Activated CD4-positive, alpha-beta T cell treated with anti-CD3 and anti-CD28 coated beads, Interleukin-10, Interleukin-2, amounts not matched to agents 100 ng/mL and 50 ng/mL, durations not matched to agents 16 hours and 8 hours (primary cell): ENCODE measurements at regions not wholly inside any gene's neighbourhood (a gene's known extent, or its start where the extent isn't known, plus 50 kb on each side); places are given as distances from the start of the nearest gene placed in this dataset.

Experiments used
- DNase-seq: peaks from one replicate; pipeline ENCODE4 v3.0.0-alpha.2; 2020

DNA sequence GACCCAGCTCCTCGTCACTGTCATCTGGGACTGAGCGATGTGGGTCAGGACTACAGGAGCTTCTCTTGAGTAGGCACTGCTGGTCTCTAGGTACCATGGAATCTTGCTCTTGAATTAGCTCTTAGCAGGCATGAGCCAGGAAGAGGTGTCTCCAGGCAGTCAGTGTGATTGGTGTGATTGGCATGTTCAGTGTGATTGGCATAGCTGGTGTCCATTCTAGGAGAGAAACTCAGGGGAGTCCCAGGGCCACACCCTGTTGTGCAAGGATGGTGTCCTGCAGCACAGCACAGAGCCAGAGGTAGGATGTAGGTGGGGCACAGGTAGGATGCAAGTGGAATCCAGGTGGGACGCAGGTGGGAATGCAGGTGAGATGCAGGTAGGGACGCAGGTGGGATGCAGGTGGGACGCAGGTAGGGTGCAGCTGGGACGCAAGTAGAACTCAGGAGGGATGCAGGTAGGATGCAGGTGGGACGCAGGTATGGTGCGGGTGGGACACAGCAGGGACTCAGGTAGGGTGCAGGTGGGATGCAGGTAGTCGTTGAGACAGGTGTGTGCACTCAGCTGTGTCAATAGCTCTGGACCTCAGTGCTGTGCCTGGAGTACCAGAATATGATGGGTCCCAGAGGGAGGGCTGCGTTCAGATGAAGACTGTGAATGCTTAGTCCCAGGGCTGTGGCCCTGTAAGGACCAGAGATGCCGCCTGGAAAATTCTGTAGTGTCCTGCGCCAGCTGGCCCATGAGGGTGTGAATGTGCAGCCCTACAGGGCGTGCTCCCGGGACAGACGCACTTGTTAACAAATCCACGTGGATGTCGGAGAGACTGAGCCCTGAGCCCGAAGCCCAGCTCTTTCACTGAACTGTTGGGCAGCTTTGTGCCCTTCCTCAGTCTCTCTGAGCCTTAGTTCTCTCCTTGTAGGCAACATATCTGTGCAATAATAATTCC is 248.2 kb upstream of the PITRM1 start:
- no peak for DNase-seq

DNA sequence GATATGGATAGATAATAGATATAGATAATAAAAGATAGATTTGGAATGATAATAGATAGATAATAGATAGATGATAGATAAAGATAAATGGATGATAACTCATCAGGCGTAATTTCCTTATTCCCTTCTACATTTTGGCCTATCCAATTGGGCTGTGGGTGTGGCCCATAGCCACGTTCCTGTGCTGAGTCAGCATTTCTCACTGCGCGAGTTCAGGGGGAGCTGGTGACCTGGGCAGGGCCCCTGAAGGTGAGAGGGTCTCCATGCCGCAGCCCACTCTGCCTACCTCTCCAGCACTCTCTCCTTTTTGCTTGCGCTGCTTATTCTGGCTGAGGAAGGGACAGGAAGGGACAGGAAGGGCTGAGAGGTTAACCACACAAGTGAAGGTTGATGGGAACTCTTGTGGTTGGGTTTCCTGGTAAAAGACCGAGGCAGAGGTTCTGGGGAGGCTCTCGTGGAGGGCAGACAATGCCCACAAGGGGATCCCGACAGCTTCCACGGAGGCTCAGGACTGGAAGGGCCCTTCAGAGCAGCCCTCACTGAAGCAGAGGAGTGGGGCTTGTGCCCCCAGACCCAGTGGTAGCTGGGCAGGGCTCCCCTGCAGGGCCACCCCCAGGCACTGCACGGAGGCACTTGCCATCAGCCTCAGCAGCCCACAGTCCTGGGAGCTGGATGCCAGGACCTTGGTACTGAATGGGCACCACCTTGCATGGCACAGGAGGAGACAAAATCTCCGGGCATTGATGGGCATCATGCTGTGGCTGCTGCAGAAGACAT is 247.3 kb upstream of the PITRM1 start:
- peak; percentile 55 for DNase-seq

DNA sequence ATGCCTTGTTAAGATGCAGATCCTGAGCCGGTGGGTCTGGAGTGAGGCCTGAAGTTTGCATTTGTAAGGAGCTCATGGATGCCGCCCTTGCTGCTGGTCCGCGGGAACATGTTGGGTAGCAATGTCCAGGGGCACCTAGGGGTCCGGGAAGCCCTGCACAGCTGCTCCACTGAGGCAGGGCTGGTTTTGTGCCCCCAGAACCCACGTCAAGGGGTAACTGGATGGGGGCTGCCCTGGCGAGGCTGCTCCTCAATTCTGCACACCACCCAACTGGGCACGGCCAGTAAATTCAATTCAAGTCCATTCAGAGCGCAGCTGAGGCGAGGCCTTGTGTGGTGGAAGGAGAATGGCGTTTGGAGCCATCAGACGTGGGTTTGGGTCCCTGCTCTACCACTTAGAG is 246.3 kb upstream of the PITRM1 start:
- no peak for DNase-seq

DNA sequence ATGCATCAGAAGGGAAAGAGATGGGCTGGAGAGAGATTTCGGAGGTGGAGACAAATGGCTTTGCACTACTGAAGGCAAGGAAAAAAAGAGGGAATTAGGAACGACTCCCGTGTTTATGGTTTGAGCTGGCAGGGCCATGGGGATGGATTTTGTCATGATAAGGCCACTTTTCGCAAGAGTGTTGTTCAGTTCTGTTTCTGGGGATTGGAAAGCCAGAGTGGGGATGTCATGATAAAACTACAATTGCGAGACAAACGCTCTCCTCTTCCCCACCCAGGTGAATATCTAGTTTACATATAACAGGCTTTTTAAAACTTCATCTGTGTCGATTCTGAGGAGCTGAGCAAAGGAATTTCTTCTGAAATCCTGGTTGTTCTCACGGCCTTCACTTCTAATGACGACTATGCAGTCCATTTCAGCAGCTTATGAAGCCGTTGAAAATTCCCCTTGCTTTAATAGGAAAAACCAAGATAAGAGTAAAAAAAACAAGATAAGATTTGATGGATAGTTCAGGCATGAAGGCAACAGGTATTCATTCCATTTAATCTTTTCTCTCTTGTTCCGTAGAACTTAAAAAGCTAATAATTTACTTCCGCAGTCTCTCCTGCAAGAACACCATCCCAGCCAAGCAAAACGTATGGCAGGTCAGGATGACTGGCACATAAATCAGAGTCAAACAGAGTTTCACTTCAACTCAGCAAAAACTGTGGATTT is 245.6 kb upstream of the PITRM1 start:
- no peak for DNase-seq

DNA sequence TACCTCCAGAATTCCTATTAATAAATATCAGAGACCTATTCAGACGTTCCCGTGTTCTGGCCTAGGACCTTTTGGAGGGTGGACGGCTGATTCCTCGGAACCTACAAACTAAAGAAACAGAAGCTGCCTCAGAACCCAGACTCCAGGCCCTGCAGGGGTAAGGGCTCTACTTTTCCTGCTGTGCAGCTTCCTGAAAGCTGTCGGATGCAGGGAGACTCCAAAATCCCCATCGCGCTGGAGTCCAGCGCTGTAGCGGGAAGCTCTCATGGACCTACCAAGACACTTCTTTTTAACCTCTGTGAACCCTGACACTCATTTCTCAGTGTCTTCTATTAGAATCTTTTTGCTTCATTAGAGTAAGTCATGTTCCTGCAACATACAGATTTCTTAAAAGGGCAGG is 244.5 kb upstream of the PITRM1 start:
- DNase-seq: no peak

DNA sequence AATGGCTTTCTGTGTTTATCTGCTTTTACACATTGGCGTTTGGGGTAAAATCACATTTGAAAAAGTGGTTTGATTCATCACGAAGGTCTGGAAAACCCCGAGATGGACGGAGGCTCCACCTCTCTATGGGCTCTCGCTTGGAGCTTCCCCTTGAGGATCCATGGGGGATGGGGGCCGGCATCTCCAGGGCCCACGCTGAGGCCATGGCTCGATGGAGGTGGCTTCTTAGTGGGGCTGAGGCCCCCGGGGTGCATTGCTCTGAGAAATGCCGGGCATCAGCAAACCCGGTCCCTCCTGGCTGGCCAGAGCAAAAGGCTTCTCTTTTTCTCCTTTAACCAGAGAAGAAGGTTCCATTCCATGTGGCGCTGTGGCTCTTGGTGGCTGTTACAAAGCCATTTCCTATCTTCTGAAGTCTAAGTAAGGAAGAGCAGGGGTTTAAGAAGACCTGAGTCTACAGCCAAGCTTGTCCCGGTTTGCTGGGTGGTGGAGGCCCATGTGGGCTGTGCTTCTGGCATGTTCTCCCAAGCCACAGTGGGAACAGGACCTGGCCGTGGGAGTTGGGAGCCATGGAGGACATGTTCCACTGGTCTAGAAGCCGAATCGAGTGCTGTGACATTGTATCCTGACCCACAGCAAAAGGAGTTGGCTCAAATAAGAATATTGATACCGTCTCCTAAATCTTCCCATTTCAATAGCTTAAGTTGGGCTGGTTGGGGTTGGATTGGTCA is 243.5 kb upstream of the PITRM1 start:
- no peak for DNase-seq

DNA sequence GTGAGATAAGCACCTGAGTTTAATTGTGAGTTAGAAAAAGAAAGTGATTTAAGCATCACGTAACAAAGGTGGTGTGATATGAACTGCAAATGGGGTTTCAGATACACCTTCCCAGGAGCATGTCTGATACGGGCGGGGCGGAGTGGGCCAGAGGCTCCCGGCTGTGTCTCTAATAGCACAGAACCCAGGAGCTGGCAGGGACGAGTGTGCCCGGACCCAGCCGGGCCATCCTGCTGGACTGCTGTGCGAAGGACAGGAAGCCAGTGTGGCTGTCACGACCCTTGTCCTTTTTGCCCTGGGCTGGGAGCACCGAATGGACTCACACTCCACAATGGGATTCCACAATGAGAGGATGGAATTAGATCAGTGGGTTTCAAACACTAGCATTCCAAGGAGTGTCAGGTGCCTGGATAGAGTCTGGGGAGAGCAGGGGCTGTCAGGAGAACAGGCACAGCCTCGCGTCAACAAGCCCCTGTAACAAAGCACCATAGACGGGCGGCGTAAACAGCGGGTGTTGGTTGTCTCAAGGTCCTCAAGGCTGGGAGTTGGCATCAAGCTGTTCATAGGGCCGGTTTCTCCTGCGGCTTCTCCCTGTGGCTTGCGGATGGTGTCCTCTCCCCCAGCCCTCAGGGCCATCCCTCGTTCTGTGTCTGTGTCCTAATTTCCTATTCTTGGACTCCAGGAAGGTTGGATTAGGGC is 242.6 kb upstream of the PITRM1 start:
- DNase-seq: no peak

DNA sequence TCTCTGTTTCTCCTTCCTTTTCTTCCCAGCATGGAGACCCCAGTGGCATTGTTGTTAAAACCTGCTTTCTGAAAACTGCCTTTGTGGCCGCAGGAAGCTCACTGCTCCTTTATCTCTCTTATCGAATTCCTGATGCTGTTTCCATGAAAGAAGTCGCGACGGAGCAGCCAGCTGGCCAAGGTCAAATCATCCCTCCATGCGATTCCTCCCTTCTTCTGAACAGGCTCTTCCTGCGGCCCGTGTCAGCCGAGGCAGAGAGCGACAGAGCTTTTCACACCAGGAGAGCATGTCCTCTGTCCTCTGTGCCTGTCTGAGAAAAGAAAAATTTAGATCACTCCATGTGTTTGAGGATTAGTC is 242.1 kb upstream of the PITRM1 start:
- no peak for DNase-seq

DNA sequence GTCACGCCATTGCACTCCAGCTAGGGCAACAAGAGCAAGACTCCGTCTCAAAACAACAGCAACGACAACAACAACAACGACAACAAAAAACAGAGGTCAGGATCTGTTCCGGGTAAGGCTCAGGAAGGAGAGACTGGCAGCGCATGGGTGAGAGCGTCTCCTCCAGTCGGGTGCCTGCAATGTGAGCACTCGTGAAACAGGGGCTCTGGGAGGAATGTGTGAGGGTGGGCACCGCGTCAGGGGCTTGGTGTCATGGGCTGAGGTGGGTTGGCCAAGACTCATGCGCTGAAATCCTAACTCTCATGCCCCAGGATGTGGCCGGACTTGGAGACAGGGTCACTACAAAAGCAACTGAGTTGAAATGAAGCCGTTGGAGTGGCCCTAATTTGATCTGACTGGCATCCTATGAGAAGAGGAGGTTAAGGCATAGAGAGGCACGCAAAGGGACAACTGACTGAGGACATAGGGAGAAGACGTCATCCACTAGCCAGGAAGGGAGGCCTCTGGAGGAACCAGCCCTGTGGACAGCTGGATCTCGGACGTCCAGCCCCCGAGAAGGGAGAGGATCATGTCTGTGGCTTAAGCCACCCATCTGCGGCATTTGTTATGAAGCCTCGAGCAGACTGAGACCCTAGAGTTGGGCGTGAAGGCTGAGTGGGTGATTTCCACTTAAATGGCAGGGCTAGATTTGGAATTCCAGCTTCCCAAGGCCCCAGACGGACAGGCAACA is 241.5 kb upstream of the PITRM1 start:
- no peak for DNase-seq

DNA sequence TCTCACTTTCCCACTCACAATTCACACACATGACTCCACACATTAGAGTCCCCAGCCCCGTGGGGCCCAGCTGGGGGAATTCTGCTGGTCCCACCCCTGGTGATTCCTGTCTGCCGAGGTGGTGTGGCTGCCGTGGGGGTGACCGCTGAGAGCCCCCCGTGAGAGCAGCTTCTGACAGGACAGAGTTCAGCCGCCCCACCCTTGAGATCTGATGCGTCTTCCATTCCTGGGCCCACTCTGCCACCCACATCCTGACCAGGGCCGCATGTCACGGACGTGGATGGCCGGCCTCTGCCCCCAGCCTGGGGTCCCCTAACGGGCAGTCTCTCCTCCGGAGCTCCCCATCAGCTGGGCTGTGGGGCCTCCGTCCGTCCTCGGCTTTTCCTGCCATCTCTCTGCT is 240.1 kb upstream of the PITRM1 start:
- no peak for DNase-seq

DNA sequence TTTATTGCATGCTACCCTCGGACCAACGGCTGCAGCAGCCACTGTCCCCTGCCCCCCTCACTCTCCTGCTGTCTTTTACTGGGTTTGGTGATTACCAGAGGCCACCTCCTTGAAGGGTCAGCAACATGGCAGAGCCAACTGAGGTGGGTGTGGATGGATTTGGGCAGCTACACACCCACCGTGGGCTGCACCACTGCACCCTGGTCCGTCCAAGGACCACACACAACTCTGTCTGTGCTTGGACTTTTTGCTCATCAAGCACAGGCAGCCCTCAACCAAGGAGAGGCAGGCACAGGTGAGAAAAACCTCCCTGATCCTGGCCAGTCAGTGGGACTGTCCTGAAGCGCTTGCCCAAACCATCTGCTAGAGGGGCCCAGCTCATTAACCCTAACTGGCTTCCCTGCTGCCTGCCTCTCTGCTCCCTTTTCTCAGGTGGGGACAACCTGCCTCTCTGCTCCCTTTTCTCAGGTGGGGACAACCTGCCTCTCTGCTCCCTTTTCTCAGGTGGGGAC is 239.5 kb upstream of the PITRM1 start:
- no peak for DNase-seq

DNA sequence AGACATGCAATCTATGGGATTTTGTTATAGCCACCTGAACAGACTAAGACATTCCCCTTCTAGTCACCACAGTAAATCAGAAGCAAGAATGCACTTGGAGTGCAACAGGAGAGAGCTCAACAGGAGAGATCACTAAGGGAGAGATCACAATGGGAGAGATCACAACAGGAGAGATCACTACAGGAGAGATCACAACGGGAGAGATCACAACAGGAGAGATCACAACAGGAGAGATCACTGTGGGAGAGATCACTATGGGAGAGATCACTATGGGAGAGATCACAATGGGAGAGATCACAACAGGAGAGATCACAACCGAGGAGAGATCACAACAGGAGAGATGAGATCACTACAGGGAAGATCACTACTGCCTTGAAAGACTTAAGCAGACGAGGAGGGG is 238.5 kb upstream of the PITRM1 start:
- no peak for DNase-seq

DNA sequence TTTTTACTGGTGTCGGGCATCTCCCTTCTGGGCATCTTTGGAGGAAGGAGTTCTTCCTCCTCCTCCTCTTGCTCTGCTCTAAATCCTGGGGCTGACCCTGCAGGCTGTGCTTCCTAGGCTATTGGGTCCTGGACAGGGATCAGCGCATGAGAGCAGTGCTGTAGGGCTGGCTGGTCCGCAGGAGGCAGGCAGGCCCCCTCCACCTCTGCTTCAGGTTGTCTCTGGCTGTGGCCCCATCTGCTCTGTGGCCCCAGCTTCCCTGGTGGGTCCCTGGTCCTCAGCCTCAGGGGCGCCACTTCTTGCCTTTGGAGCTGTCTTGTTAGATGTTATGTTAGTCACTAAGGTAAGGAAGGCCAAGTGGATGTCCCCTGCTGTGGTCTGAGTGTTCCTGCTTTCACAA is 237.3 kb upstream of the PITRM1 start:
- no peak for DNase-seq

DNA sequence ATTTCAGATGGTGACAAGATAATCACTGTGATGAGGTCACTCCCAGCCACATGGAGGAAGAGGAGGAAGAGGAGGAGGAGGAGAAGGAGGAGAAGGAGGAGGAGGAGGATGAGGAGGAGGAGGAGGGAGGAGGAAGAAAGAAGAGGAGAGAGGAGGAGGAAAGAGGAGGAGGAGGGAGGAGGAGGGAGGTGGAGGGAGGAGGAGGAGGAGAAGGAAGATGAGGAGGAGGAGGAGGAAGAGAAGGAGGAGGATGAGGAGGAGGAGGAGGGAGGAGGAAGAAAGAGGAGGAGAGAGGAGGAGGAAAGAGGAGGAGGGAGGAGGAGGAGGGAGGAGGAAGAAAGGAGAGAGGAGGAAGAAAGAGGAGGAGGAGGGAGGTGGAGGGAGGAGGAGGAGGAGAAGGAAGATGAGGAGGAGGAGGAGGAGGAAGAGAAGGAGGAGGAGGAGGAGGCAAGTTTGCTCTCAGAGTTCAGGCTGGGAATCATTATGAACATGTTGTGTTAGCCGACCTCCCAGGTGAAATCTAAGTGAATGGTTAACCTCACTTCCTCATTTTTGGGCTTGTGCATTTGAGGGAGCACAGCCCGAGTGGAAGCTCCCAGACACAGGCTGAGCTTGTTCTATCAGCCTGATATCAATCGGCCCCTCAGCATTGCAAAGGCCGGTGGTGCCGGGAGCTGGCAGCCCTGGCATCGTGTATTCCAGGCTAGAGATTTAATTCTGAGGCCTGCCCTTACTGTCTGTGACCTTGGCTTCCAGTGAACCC is 236.2 kb upstream of the PITRM1 start:
- no peak for DNase-seq

DNA sequence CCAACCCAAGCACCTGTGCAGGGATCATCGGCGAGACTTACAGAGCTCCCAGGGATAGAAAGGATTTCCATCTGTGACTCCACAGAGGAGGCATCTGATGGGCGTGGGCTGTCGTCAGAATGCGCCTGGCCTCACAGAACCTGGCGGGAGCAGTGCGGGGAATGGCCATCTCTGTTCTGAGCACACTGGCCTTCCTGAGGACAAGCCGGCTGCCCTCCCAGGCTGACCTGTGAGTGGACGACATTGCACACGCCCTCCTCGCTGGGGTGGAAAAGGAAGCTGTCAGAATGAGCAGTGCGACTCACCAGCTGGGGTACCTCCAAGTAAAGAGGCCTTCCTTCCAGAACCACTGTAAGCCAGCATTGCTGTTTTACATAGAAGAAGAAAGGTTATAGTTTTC is 234.6 kb upstream of the PITRM1 start:
- DNase-seq: no peak

DNA sequence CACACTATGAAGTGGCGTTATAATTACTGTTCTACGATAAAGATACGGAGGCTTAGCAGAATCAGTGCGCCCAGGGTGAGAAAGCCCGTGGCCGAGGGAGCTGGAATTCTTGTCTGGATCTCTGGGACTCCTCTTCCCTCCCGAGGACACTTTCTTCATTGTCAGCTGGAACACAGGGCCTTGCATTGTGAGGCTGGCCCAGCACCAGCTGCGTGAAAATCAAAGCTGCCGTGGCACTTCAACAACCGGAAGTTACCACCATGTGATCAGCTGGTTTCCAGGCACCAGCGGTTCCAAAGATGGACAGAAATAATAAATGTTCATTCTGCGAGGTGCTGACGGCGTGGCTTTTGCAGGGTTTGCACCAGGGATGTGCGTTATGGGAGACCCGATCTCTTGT is 234.0 kb upstream of the PITRM1 start:
- DNase-seq: no peak

DNA sequence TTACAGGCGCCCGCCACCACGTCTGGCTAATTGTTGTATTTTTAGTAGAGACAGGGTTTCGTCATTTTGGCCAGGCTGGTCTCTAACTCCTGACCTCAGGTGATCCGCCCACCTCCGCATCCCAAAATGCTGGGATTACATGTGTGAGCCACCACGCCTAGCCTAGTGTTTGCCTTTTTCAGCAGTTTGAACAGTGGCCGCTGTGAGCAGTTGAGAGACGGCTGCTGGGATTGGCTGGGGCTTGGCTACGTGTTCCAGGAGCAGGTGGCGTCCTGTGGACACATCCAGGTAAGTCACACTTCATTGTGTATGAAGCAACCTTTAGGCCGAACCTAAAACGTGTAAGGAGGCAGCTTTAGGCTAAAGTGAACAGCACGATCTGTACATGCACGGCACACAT is 231.8 kb upstream of the PITRM1 start:
- no peak for DNase-seq

DNA sequence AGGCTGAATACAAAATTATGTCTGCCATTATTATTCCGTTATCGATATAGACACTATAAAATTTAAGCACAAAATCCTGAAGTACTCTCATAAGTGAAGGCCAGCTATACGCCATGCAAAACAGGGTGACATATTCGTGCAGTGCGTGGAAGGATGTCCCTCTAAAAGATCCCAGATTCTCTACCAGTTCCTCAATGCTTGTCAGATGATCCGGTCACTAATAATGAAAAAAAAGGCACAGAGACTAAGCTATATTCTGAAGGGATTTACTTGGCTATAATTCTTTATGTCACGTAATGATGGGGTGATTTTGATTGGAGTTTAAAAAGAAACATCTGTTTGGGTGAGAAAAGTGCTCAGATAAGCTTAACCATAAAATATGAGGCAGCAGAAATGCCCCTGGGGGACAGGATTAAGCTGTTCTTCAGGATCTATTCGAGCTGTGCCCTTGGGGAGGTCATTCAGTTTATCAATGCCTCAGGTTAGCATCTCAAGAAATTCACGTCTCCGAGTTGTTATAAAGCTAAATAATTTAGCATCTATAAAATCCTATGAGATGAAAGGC is 229.7 kb upstream of the PITRM1 start:
- DNase-seq: no peak

DNA sequence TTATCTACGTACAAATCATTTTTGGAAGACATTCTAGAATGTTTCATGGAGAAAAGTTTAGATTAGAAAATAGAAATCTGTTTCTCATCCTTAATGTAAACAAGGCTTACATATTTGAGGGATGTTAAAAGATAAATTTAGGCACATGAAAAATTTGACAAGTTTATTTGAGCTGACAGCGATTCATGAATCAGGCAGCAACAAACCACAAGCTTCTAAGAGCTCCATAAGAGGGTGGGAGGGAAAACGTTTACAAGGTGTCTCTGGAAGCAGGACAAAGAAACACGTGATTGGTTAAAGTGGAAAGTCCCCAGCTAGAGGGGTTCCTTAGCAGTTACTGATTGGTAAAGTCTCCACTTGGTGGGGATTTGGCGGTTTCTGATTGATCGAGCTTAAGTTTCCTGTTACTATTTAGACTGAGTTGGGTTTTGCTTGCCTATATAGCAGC is 228.9 kb upstream of the PITRM1 start:
- no peak for DNase-seq

DNA sequence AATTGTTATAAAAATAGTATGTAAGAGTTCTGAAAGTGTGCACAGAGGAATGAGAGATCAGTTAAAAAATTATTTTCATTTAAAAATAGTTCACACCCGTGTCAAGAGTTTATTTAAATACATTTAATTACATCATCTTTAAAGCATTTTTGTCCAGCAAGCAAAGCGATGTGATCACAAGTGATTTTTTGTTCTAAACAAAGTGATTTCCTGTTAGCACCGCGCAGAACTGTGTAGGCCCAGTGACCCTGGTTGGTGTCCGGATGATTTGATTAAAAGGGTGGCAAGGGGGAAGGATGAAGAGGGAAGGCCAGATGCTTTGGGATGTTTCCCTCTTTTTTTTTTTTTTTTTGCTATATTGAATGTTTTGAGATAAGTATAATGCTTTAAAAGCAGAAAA is 227.8 kb upstream of the PITRM1 start:
- DNase-seq: no peak
